CD4-positive, alpha-beta T cell treated with Interleukin-12 subunit alpha and Interleukin-12 subunit beta, for 1 hour (primary cell): ENCODE measurements at regions not wholly inside any gene's neighbourhood (a gene's known extent, or its start where the extent isn't known, plus 50 kb on each side); places are given as distances from the start of the nearest gene placed in this dataset.

Experiments
- DNase-seq: peaks from one replicate; pipeline ENCODE4 v3.0.0-alpha.2; 2020

GRCh38 chr10:113329121-113329596, 223.7 kb upstream of the HABP2 start:
- DNase-seq = no peak

GRCh38 chr10:113331961-113332360, 220.9 kb upstream of the HABP2 start:
- no peak for DNase-seq

GRCh38 chr10:113333313-113333712, 219.5 kb upstream of the HABP2 start:
- DNase-seq = no peak

GRCh38 chr10:113335592-113335991, 217.3 kb upstream of the HABP2 start:
- no peak for DNase-seq

GRCh38 chr10:113336549-113337130, 216.2 kb upstream of the HABP2 start:
- DNase-seq = no peak

GRCh38 chr10:113337142-113337541, 215.7 kb upstream of the HABP2 start:
- no peak for DNase-seq

GRCh38 chr10:113339121-113339520, 213.7 kb upstream of the HABP2 start:
- DNase-seq = no peak

- DNase-seq = no peak
These were observed 212.6 kb upstream of the HABP2 start for GRCh38 chr10:113340282-113340681.

- DNase-seq = no peak
These were observed 211.7 kb upstream of the HABP2 start for GRCh38 chr10:113341138-113341537.

GRCh38 chr10:113345826-113346624, 206.8 kb upstream of the HABP2 start:
- DNase-seq = no peak

GRCh38 chr10:113347508-113347907, 205.3 kb upstream of the HABP2 start:
- no peak for DNase-seq

GRCh38 chr10:113348694-113349093, 204.2 kb upstream of the HABP2 start:
- no peak for DNase-seq

- DNase-seq = no peak
These were observed 202.4 kb upstream of the HABP2 start for GRCh38 chr10:113350311-113351040.

GRCh38 chr10:113354711-113355110, 198.1 kb upstream of the HABP2 start:
- no peak for DNase-seq

GRCh38 chr10:113356794-113357680, 195.8 kb upstream of the HABP2 start:
- DNase-seq = no peak

GRCh38 chr10:113357681-113358300, 195.1 kb upstream of the HABP2 start:
- no peak for DNase-seq

GRCh38 chr10:113359655-113360054, 193.2 kb upstream of the HABP2 start:
- no peak for DNase-seq

GRCh38 chr10:113360870-113361269, 192.0 kb upstream of the HABP2 start:
- no peak for DNase-seq

- DNase-seq = no peak
These were observed 190.2 kb upstream of the HABP2 start for GRCh38 chr10:113362645-113363091.

GRCh38 chr10:113364227-113364626, 188.6 kb upstream of the HABP2 start:
- no peak for DNase-seq

GRCh38 chr10:113368666-113369364, 184.0 kb upstream of the HABP2 start:
- DNase-seq = no peak

- DNase-seq = no peak
These were observed 183.5 kb upstream of the HABP2 start for GRCh38 chr10:113369365-113369694.
